ENCODE measurements at regions not wholly inside any gene's neighbourhood (a gene's known extent, or its start where the extent isn't known, plus 50 kb on each side); places are given as distances from the start of the nearest gene placed in this dataset.
"Not testable (repeated sequence)": the region's sequence is repeated elsewhere in the genome, so short reads cannot be mapped to it uniquely, and the experiment has no call there.

DNA sequence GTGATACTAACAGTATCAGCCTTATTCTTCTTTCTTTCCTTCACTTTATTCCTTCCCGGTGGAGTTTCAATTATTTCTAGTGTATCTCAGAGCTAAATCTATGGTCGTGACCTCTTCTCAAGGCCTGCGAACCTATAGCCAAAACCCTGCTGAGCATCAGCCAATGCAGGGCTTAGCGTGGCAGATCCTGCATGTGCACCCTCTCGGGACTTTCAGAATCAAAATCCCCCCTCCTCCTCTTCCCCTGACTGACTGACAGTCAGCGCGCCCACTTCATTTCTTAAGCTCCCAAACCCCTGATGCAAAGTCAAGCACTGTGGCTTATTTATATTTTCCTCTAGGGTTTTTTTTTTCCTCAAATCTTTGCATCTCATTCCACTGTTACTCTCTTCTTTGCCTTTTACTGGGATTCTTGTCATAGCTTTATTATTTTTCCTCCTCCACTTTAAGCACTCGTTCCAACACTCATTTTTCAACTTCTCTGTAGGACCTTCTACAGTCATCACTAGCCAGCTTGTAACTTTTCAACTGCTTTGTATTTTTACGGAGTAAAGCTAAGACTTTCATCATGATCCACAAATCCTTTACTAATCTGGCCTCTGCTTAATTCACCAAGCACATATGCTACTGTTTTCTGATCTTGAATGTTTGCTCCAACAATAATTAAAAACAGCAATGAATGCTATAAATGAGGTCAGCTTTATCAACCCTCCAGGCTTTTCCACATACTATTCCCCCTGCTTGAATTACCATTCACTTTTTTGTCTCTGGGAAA lies 896.5 kb upstream of the PIK3C3 start:
- TF ChIP-seq, protein P1, sequence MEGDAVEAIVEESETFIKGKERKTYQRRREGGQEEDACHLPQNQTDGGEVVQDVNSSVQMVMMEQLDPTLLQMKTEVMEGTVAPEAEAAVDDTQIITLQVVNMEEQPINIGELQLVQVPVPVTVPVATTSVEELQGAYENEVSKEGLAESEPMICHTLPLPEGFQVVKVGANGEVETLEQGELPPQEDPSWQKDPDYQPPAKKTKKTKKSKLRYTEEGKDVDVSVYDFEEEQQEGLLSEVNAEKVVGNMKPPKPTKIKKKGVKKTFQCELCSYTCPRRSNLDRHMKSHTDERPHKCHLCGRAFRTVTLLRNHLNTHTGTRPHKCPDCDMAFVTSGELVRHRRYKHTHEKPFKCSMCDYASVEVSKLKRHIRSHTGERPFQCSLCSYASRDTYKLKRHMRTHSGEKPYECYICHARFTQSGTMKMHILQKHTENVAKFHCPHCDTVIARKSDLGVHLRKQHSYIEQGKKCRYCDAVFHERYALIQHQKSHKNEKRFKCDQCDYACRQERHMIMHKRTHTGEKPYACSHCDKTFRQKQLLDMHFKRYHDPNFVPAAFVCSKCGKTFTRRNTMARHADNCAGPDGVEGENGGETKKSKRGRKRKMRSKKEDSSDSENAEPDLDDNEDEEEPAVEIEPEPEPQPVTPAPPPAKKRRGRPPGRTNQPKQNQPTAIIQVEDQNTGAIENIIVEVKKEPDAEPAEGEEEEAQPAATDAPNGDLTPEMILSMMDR (IDR thresholded peaks at IDR 0.05) = no peak
- no peak for TF ChIP-seq POLR2A (IDR thresholded peaks at IDR 0.05)
- H3K27me3 ChIP-seq = no peaks in the 10 kb centered on the region
- no peaks in the 10 kb centered on the region for H3K36me3 ChIP-seq
- H3K9me3 ChIP-seq = no peaks in the 10 kb centered on the region
- no peaks in the 10 kb centered on the region for H3K4me1 ChIP-seq
- H3K4me3 ChIP-seq = no peak overlapping the region
- no peak overlapping the region for H3K27ac ChIP-seq
- DNase-seq = no peak

DNA sequence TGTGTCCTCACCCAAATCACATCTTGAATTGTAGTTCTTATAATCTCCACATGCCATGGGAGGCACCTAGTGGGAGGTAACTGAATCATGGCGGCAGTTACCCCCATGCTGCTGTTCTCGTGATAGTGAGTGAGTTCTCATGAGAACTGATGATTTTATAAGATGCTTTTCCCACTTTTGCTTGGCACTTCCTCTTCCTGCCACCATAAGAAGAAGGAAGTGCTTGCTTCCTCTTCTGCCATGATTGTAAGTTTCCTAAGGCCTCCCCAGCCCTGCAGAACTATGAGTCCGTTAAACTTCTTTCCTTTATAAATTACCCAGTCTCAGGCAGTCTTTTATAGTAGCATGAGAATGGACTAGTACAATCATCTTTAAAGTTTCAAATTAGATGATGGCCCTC lies 902.4 kb upstream of the PIK3C3 start:
- no peak overlapping the region for H3K27ac ChIP-seq
- H3K9me3 ChIP-seq = no peaks in the 10 kb centered on the region
- no peaks in the 10 kb centered on the region for H3K27me3 ChIP-seq
- H3K4me3 ChIP-seq = no peak overlapping the region
- no peaks in the 10 kb centered on the region for H3K36me3 ChIP-seq
- H3K4me1 ChIP-seq = no peaks in the 10 kb centered on the region
- DNase-seq = no peak
- no peak for TF ChIP-seq POLR2A (IDR thresholded peaks at IDR 0.05)
- TF ChIP-seq, protein P1 (IDR thresholded peaks at IDR 0.05) = no peak

DNA sequence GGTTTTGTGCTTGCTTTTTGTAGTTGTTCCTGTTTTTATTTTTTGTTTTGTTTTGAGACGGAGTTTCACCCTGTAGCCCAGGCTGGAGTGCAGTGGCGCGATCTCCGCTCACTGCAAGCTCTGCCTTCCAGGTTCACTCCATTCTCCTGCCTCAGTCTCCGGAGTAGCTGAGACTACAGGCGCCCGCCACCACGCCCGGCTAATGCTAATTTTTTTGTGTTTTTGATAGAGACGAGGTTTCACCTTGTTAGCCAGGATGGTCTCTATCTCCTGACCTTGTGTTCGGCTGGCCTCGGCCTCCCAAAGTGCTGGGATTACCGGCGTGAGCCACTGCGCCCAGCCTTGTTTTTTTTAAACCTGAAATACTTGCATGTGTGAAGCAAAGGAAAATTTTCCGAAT lies 908.8 kb upstream of the PIK3C3 start:
- DNase-seq, H3K9me3 ChIP-seq, H3K36me3 ChIP-seq, H3K27ac ChIP-seq, H3K27me3 ChIP-seq, H3K4me3 ChIP-seq, H3K4me1 ChIP-seq: not testable (repeated sequence)

DNA sequence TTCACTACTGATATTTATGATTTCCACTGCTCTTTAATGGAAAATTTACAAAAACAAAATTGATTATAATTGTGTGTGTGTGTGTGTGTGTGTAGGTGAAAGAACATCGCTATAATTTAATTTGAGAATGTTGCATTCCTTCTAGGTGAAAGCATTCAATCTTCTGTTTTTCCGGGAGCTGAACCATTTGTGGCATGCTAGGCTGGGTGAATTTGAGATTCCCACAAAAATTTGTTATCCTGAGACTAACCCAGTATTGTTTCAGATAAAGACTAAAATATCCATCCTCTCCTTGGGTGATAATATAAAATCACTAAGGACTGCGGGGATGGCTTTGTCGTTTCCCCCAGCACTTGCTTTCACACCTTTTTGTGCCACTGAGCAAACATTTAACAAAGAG lies 911.2 kb upstream of the PIK3C3 start:
- Histone ChIP-seq H3K27ac (no peak overlapping the region), H3K27me3 (no peaks in the 10 kb centered on the region), H3K9me3 (no peaks in the 10 kb centered on the region), H3K36me3 (no peaks in the 10 kb centered on the region), H3K4me3 (no peak overlapping the region), H3K4me1 (no peaks in the 10 kb centered on the region)
- TF ChIP-seq POLR2A (IDR thresholded peaks at IDR 0.05) = no peak
- TF ChIP-seq, protein P1 (IDR thresholded peaks at IDR 0.05) = no peak
- no peak for DNase-seq

DNA sequence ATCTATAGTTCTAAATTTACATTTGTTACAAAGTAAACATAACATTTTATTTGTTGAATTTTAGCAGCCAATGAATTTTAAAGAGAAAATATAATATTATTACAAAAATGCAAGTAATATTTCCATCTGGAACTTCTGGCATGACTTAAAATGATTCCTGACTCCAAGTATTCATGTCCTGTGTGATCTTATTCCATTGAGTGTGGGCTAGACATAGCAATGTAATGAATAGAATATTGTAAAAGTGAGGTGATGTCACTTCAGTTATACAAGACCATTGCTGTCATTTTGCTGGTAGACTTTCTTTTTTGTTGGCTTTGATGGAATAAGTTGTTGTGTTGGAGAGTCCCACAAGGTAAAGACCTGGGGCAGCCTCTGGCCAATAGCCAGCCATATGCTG lies 912.2 kb upstream of the PIK3C3 start:
- Histone ChIP-seq H3K27me3 (no peaks in the 10 kb centered on the region), H3K9me3 (no peaks in the 10 kb centered on the region), H3K4me3 (no peak overlapping the region), H3K27ac (no peak overlapping the region), H3K4me1 (no peaks in the 10 kb centered on the region), H3K36me3 (no peaks in the 10 kb centered on the region)
- no peak for TF ChIP-seq POLR2A (IDR thresholded peaks at IDR 0.05)
- TF ChIP-seq, protein P1 (IDR thresholded peaks at IDR 0.05) = no peak
- no peak for DNase-seq

DNA sequence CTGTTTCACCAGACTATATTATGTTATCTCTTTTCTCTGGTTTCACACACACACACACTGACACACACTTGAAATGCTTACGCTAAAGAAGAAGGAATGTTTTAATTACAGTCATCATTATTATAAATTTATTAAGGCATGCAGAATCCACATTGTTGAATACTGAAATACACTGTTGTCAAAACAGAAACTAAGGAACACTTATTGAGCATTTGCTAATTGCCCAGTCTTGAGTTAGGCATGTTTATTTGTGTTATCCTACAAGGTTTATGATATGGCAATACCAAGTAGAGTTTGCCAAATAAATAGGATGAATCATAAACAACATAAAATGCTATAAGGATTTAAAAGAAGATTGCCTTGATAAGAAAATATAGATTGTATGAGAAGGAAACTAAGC lies 917.0 kb upstream of the PIK3C3 start:
- TF ChIP-seq POLR2A (IDR thresholded peaks at IDR 0.05) = no peak
- Histone ChIP-seq H3K36me3 (no peaks in the 10 kb centered on the region), H3K4me3 (no peak overlapping the region), H3K9me3 (no peaks in the 10 kb centered on the region), H3K27ac (no peak overlapping the region), H3K4me1 (no peaks in the 10 kb centered on the region), H3K27me3 (no peaks in the 10 kb centered on the region)
- DNase-seq = no peak

DNA sequence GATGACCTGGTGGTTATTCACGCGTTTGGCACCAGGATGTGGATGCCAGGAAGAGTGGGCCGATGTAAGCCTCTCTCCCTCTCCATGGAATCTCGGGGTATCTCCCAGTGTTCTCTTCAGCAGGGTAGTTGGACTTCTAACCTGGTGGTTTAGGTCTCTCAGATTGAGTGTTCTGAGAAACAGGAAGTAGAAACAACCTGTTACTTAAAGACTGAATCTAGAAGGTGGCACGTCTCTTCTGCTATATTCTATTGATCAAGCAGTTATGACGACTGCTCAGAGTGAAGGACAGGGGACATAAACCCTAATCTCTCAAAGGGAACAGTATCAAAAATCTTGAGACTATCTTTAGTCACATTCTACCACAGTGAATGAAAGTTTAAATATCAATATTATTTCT lies 918.7 kb upstream of the PIK3C3 start:
- TF ChIP-seq POLR2A (IDR thresholded peaks at IDR 0.05) = no peak
- TF ChIP-seq, protein P1 (IDR thresholded peaks at IDR 0.05) = no peak
- no peak overlapping the region for H3K27ac ChIP-seq
- H3K4me1 ChIP-seq = no peaks in the 10 kb centered on the region
- H3K27me3 ChIP-seq = no peaks in the 10 kb centered on the region
- no peak overlapping the region for H3K4me3 ChIP-seq
- no peaks in the 10 kb centered on the region for H3K9me3 ChIP-seq
- no peak for DNase-seq
- H3K36me3 ChIP-seq = no peaks in the 10 kb centered on the region

Data from Peyer's patch (tissue), 4 donors.